Caco-2 (cell line): ENCODE measurements at regions not wholly inside any gene's neighbourhood (a gene's known extent, or its start where the extent isn't known, plus 50 kb on each side); places are given as distances from the start of the nearest gene placed in this dataset.

ENCODE experiments used
- BruUV-seq: library from RNA; stranded (reverse); fragments of 400-500 nt; replicated peaks from 2 replicates; lab custom pipeline; 2021; lab: Mats Ljungman, UMichigan
- CTCF ChIA-PET: fragments of 300-600 bp; sonication (Branson Sonifier 250); formaldehyde crosslinking; loops from one replicate; lab custom pipeline; 2022; ENCODE audit warnings: antibody characterized with exemption; lab: Charles Lee
- POLR2A ChIA-PET: fragments of 300-600 bp; sonication (Branson Sonifier 250); formaldehyde crosslinking; loops from one replicate; lab custom pipeline; 2022; ENCODE audit warnings: antibody characterized with exemption; lab: Charles Lee
- DNase-seq, 2 experiments: peaks; one replicate each; pipeline versions ENCODE4 v3.0.0 to v3.0.0-alpha.2; 2020 to 2022
- H3K27me3 ChIP-seq: replicated peaks from 2 replicates; pipeline ENCODE4 v1.6.0; 2011; ENCODE audit warnings: low read length; ENCODE audit not compliant: control insufficient read depth, insufficient read depth
- H3K36me3 ChIP-seq: 2 replicates; pipeline ENCODE4 v1.5.1; 2011; ENCODE audit warnings: low read length; ENCODE audit not compliant: control insufficient read depth, insufficient read depth
- H3K4me1 ChIP-seq: fragments of 250-450 bp; sonication (Bioruptor Pico); 2 replicates; pipeline ENCODE4 v1.5.1; 2020; ENCODE audit warnings: mild to moderate bottlenecking
- H3K4me3 ChIP-seq: 2 replicates; pipeline ENCODE4 v1.5.1; 2011; ENCODE audit warnings: low read depth, mild to moderate bottlenecking, control low read depth, low read length
- H3K9me3 ChIP-seq: fragments of 250-450 bp; sonication (Bioruptor Pico); 2 replicates; pipeline ENCODE4 v1.5.1; 2020; ENCODE audit warnings: mild to moderate bottlenecking, moderate library complexity
- H3K27ac Mint-ChIP-seq: one replicate; pipeline ENCODE4 v1.8.0; 2022; ENCODE audit warnings: mixed read lengths; ENCODE audit not compliant: unreplicated experiment
- H3K27me3 Mint-ChIP-seq: one replicate; pipeline ENCODE4 v1.8.0; 2022; ENCODE audit warnings: mixed read lengths; ENCODE audit not compliant: insufficient read depth, unreplicated experiment
- H3K36me3 Mint-ChIP-seq: one replicate; pipeline ENCODE4 v1.8.0; 2022; ENCODE audit warnings: mild to moderate bottlenecking, mixed read lengths; ENCODE audit not compliant: insufficient read depth, unreplicated experiment
- H3K4me1 Mint-ChIP-seq: one replicate; pipeline ENCODE4 v1.8.0; 2022; ENCODE audit warnings: low read depth, mixed read lengths; ENCODE audit not compliant: unreplicated experiment
- H3K4me3 Mint-ChIP-seq: one replicate; pipeline ENCODE4 v1.8.0; 2022; ENCODE audit warnings: mild to moderate bottlenecking, moderate library complexity, mixed read lengths; ENCODE audit not compliant: unreplicated experiment
- H3K9me3 Mint-ChIP-seq: one replicate; pipeline ENCODE4 v1.8.0; 2022; ENCODE audit warnings: mixed read lengths; ENCODE audit not compliant: unreplicated experiment
- CTCF ChIP-seq, 2 experiments: fragments of 200-600 bp in 1 of 2; IDR thresholded peaks; 1 replicate in 1 of 2; 2 replicates in 1 of 2; pipeline versions ENCODE4 v1.5.1 to v1.8.0; 2011 to 2022; ENCODE audit warnings: antibody characterized with exemption in 1 of 2, control low read depth in 1 of 2, inconsistent platforms in 1 of 2, low read depth in 1 of 2, low read length in 1 of 2, mild to moderate bottlenecking in 1 of 2, moderate library complexity in 1 of 2; ENCODE audit not compliant: insufficient read depth in 1 of 2, severe bottlenecking in 1 of 2, unreplicated experiment in 1 of 2
- intact Hi-C: fragments of 100-400 bp; cut with micrococcal nuclease; formaldehyde crosslinking; loops from one replicate; pipeline ENCODE4 v1.10.0; 2022; ENCODE audit not compliant: unreplicated experiment

- Mint-ChIP-seq H3K36me3 (no peaks in the 10 kb centered on the region), H3K4me1 (peaks cover 18% of the 10 kb centered on the region), H3K9me3 (peaks cover 15% of the 10 kb centered on the region), H3K27ac (no peak overlapping the region), H3K4me3 (peak overlapping the region; percentile 8), H3K27me3 (no peaks in the 10 kb centered on the region)
- no peak overlapping the region for H3K4me3 ChIP-seq
- DNase-seq: no peak
- peaks cover 19% of the 10 kb centered on the region for H3K4me1 ChIP-seq
- H3K36me3 ChIP-seq: no peaks in the 10 kb centered on the region
- H3K9me3 ChIP-seq: no peaks in the 10 kb centered on the region
- ChIA-PET POLR2A (no interaction called here), CTCF (no interaction called here)
- intact Hi-C loops: loop anchor here (1.0 kb wide), 1 partner anchor 459 kb away; no protein-coding TSS in a partner anchor
- no peaks in the 10 kb centered on the region for H3K27me3 ChIP-seq
- BruUV-seq: no TSS peak
- no peak for TF ChIP-seq CTCF (IDR thresholded peaks at IDR 0.05; ENCODE audit: insufficient read depth in 1 of 2, low read depth in 1 of 2, low read length in 1 of 2, severe bottlenecking in 1 of 2, unreplicated experiment in 1 of 2)
Observed at GRCh38 chr13:80235166-80235966, 105.6 kb downstream of the SPRY2 start.

GRCh38 chr13:80227645-80228044, 113.3 kb downstream of the SPRY2 start:
- Histone ChIP-seq H3K36me3 (no peaks in the 10 kb centered on the region), H3K4me1 (no peaks in the 10 kb centered on the region), H3K27me3 (no peaks in the 10 kb centered on the region), H3K9me3 (no peaks in the 10 kb centered on the region), H3K4me3 (no peak overlapping the region)
- ChIA-PET CTCF (no interaction called here), POLR2A (no interaction called here)
- Mint-ChIP-seq H3K27me3 (no peaks in the 10 kb centered on the region), H3K36me3 (no peaks in the 10 kb centered on the region), H3K27ac (no peak overlapping the region), H3K4me1 (no peaks in the 10 kb centered on the region), H3K4me3 (no peak overlapping the region), H3K9me3 (peaks cover 16% of the 10 kb centered on the region)
- no peak for TF ChIP-seq CTCF (IDR thresholded peaks at IDR 0.05; ENCODE audit: insufficient read depth in 1 of 2, low read depth in 1 of 2, low read length in 1 of 2, severe bottlenecking in 1 of 2, unreplicated experiment in 1 of 2)
- no TSS peak for BruUV-seq
- intact Hi-C loops: no loop called here
- DNase-seq: no peak

- Mint-ChIP-seq H3K4me3 (no peak overlapping the region), H3K27me3 (no peaks in the 10 kb centered on the region), H3K4me1 (no peaks in the 10 kb centered on the region), H3K36me3 (no peaks in the 10 kb centered on the region), H3K9me3 (peaks cover 18% of the 10 kb centered on the region), H3K27ac (no peak overlapping the region)
- BruUV-seq: no TSS peak
- Histone ChIP-seq H3K27me3 (no peaks in the 10 kb centered on the region), H3K9me3 (no peaks in the 10 kb centered on the region), H3K36me3 (no peaks in the 10 kb centered on the region), H3K4me1 (no peaks in the 10 kb centered on the region), H3K4me3 (no peak overlapping the region)
- intact Hi-C loops: no loop called here
- ChIA-PET POLR2A (no interaction called here), CTCF (no interaction called here)
- DNase-seq: no peak
- TF ChIP-seq CTCF (IDR thresholded peaks at IDR 0.05; ENCODE audit: insufficient read depth in 1 of 2, low read depth in 1 of 2, low read length in 1 of 2, severe bottlenecking in 1 of 2, unreplicated experiment in 1 of 2): no peak
Observed at GRCh38 chr13:80226645-80227044, 114.3 kb downstream of the SPRY2 start.
